HG03025 (cell line): ENCODE measurements at regions not wholly inside any gene's neighbourhood (a gene's known extent, or its start where the extent isn't known, plus 50 kb on each side); places are given as distances from the start of the nearest gene placed in this dataset.
A peak's percentile ranks its signal among the peaks of the same experiment; 100 is the strongest.
"Not testable (repeated sequence)": the region's sequence is repeated elsewhere in the genome, so short reads cannot be mapped to it uniquely, and the experiment has no call there.

Source experiments
- ATAC-seq: cut with Tn5 transposase; IDR thresholded peaks from one replicate; pipeline ENCODE4 v1.9.1; 2021; ENCODE audit warnings: mild to moderate bottlenecking, moderate library complexity; ENCODE audit not compliant: unreplicated experiment, low FRiP score

DNA sequence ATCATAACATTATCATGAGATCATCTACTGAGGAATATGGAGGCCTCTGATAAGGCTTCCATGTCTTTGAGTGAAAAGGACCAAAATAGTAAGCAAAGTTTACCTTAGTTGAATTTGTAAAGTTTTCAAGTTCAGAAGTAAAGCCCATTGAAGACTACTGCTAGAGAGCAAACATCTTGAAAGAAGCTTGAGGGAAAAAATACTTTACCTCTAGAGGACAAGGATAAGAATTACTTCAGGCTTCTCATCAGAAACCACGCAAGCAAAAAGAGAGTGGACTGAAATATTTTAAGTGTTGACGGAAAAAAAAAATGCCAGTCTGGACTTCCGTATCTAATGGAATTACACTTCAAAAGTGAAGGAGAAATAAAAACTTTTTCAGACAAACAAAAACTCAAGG lies 114.3 kb downstream of the MPP7 start:
- no peak for ATAC-seq

DNA sequence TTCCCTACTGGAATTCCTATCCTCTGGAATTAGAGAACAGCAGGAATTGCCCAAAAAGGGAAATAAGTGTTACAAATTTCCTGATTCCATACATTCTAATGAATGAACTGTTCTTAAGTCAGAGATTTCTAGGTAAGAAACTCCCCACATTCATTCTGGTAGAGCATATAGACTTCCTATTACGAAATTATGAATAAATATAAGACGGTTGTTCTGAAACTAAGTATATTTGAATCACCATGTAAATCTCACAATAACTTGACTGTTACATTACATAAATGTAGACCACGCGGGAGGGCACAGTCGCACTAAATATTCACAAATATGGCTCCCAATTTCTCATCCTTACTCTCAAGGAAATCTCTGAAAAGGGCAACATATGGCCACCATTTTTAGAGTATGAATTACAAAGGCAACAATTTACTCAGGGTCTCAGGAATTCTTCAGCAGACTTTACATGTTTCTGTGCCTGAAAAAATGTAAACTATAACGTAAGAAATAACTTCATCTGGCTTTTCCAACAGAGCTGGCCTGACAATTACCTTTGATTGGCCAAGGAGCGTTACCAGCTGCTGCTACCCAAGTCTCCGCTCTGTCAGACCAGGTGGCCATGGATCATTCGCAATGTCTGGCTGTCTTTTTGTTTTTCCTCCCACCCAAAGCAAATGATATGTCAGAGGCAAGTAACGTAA lies 115.8 kb downstream of the MPP7 start:
- no peak for ATAC-seq

DNA sequence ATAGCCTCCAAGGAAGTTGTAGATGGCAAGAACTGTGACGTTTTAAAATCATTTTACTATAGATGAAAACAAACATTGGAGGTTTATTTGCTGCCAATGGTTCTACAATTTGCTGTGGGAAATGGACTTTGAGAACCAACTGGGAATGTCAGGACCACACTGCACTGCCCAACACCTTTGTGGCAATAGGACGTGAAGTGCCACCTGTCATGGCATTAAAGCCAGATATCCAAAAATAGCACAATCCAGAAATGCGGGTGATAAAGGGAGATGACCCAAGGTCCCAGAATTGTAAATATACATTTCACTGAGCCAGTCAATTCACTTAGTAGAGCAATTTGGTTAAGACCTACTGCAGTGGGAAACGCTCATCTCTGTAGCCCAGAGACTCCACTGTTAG lies 116.4 kb downstream of the MPP7 start:
- no peak for ATAC-seq

DNA sequence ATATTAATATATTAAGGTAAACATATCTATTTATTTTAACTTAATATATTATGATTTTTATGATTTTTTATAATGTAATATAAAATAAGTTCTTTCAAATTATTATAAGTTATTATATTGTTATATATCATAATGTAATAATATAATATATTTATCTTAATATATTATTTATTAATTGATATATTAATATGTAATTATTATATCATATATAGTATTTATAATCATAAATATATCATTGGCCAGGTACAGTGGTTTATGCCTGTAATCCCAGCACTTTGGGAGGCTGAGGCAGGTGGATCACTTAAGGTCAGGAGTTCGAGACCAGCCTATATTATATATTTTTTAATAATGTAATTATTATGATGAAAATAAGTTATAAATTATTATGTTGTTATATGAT lies 118.1 kb downstream of the MPP7 start:
- ATAC-seq: no peak

DNA sequence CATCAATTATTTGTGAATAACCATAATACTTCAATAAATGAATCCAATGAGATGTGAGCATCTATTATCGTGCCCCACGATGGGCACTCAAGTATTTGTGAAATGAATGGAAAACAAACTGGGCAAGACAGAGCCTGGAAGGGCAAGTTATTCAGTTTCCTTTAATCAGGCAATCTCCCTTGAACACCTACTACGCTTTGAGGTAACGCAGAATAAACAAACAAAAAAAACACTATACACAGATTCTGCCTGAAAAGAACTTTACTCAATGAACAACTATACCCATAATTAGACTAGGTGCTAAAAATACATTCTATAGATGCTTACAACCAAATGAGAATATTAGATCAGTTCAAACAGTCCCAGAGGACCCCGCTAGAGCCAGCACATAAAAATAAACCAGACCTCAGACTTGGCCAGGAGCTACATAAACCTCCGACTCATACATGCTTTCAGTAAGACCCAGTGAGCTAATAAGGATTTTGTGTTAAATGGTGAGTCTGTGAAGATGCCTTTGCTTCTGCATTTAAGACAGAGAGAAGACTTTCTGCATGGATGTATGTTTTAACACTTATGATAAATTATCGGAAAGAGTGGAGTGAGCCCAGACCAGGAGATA lies 121.3 kb downstream of the MPP7 start:
- no peak for ATAC-seq

DNA sequence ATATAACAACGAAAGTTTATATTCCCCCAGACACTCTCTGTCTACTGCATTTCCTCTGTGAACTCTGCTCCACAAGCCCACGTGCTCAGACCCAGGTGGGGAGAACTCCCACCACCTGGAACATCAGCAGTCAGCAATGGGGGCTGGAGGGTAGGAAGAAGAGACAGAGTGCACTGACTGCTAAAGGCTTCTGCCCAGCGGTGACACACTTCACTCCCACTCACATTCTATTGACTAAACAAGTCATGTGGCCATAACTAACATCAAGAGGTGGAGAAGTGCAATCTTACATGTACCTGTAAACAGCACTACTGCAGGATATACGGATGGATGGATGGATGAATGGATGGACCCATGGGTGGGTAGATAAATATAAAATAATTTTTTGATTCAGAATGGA lies 122.2 kb downstream of the MPP7 start:
- ATAC-seq: no peak

DNA sequence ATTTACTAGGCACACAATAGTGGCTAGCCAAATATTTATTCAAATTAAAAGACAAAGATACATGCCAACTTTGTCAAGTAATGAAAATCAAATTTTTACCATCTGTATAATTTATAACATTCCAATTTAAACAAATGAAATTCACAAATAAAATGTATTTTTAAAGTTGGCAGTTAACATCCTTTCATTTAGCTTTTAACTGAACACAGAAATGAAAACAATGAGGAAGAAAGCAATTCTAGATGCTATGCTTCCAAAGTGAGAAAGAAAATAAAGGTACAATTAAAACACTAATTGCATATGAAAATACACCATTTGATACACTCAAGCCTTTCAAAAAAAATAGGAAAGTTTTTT lies 123.1 kb downstream of the MPP7 start:
- ATAC-seq: no peak

DNA sequence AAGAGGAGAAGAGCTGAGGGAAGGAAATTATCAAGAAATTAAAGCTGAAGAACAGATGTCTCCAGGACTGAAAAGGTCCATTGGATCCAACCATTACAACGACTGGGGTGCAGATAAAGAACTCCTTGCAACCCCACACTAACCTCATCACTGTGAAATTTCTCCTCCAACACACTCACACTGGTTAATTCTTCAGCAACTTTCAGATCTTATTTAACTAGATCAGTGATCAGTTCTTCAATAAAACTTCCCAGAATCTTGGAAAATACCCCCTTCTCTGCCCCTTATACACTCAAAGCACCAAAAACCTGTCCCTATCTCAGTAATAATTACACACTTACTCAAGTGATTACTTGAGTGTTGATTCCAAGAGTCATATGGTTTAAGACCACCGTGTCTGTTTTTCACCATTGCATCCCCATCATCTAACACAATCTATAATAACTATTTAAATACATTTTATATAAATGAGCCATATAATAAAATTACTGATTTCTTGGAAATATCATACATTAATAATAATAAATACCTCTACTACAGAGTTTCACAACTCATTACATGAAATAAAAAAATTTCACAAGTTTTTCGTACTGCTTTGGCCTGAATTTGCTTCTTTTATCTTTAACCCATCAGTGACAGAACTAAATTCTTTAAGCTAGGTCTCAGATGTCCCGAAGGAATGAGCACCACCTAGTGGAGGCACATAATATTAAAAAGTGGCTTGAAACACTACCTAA lies 123.7 kb downstream of the MPP7 start:
- no peak for ATAC-seq

DNA sequence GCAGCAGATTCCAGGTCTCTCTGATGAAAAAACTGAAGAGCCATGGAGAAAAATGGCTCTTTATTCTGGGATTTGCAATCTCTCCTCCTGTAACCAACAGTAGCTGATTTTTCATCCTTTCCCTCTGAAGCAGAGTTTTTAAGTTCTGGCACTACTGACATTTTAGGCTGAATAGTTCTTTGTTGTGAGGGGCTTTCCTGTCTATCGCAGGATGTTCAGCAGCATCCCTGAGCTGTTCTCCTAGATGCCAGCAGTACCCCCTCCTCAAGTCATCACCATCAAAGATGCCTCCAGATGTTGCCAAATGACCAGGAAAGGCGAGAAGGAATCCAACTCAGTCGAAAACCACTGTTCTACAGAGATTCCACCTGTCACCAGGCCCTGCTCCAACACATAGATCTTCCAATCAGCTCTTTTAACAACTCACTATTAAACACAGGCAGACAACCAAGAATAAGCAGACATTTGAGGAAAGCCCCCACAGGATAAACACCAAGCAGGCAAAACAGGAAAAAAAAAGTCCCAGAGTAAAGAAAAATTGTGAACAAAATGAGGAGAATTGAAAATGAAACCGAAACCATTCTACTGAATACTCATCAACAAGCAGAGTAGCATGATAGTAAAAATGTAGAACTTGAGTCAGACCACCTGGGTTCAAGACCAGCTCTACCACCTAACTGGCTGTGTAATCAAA lies 124.8 kb downstream of the MPP7 start:
- ATAC-seq: no peak

DNA sequence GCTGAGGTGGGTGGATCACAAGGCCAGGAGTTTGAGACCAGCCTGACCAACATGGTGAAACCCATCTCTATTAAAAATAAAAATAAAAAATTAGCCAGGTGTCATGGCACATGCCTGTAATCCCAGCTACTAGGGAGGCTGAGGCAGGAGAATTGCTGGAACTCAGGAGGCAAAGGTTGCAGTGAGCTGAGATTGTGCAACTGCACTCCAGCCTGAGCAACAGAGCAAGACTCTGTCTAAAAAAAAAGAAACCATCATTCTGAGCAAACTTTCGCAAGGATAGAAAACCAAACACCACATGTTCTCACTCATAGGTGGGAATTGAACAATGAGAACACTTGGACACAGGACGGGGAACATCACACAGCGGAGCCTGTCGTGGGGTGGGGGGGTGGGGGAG lies 126.4 kb downstream of the MPP7 start:
- not testable (repeated sequence) for ATAC-seq

DNA sequence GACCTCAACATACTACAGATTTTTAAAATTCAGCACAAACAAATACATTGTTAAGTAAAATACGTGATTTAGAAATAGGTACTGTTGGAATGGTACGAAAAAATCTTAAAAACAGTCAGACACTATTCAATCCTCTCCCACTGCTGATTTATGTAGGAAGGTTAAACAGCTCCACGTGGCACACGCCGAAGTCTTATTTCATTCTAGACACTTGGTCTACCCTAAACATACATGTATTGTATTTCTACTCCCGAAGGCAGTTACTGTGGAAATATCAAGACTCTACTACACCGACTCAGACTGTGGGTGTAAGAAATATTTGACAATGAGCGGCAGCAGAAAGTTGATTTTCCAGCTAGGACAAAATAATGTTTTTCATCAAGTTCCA lies 130.6 kb downstream of the MPP7 start:
- ATAC-seq: no peak

DNA sequence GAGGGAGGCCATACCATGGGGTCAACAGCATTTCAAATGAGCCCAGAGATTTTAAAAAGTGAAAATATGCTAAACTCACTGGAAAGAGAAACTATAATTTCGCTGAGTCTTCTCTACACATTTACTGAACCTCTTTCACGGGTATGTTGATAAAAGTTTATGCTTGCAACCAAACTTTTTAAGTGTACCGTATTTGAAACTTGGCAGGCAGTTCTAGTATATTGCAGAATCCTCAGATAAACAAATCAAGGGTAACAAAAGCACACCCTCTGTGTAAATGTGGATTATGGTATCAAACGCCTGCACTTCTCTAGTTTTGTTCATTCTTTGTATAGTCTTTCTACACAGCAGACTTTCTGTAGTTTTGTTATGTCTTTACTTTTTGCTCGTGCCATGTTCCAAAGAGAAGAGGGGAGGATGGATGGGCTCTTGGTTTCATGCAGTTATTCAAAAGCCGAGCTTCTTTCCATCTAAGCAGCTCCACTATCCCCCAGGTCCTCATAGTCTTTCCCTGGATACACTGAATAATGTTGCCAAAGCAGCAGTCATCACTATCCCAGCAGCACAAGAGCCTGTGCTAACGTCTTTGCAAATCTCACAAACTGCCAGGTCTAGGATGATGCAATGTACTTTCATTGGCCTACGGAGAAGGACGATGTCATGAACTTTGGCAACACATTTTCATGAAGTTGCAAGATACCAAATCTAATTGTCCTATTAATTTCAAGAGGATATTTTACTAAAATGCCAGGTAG lies 131.2 kb downstream of the MPP7 start:
- ATAC-seq: no peak

DNA sequence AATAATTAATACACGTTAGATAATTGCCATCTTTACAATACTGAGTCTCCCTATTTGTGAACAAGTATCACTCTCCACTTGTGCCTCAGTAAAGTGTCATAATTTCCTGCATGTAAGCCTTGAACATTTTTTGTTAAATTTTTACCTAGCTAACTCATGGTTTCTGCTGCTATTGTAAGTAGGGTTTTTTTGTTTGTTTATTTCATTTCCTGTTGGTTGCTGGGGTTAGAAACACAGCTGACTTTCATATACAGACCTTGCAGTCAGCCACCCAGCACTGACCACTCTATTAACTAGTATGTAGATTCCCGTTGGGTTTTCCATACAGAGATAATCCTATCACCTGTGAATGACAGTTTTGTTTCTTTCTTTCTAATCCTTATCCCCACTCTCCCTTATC lies 133.3 kb downstream of the MPP7 start:
- peak; percentile 71 for ATAC-seq

DNA sequence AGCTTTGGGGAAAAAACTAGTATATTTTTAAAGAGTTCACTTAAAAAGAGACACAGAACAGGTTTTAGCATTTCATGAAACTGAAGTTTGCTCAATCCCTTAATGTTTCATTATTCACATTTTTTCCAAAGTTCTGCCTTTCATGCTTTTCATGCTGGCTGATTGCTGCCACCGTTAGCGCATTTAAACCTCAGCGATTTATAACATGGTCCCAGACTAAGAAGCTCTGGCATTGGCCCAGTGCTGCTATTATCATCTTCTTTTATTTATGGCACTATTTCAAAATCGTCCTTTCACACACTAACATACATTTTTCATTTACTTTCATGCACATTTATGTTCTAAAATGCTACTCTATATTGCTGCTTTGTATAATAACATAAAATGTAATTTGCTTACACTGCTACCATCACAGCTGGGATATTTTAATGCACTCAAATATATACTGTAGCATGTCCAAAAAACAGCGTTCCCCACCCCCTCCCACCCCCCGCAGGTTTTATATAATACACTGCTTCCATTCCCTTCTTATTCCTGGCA lies 141.9 kb downstream of the MPP7 start:
- ATAC-seq: no peak

DNA sequence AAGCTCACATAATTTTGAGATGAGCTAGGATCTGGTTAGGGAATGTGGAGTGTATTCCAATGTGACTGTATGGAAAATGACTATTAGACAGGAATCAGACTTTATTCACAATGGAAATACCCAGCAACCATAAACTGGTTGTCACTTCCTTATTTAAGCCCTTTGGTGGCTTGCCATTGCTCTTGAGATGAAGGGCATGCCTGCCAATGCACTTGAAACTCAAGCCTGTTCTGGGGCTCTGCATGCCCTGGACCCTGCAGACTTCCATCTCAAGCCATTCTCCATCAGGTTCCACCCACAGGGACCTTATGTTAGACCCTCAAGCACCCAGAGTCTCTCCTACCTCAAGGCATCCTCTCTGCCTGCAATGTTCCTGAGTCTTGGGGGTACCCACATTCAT lies 145.5 kb downstream of the MPP7 start:
- ATAC-seq: no peak

DNA sequence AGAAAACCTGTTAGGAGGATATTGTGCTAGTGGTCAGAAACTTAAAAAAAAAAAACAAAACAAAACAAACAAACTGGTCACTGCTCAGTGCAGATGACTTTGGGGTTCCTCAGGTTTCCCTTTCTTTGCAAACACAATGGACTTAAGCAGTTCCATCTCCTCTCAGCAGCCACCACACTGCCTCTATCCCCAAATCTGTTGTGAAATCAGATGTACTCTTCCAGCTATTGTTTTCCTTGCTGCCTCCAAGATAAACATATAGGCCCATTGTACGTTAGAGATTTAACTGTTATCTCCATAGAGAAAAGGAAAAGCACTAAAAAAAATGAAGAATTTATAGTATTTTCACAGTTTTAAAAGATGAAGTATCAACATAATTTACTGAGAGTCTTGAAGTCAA lies 147.1 kb downstream of the MPP7 start:
- ATAC-seq: no peak

DNA sequence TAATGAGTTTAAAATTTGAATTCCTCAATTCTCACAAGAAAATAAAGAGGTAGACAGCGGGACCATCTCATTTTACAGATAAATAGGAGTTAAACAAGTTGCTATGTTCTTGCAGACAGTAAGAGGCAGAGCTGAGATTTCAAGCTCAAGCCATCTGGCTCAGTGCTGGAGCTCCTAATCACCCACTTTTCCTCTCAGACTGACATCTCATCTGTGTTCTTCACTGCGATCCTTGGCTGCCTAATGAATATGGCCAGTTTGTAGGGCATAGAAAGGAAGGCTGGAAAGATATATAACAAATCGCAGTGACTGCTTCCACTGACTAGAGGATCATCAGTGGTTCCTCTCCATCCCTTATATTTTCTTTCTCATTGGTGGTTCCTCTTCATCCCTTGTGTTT lies 151.2 kb downstream of the MPP7 start:
- no peak for ATAC-seq

DNA sequence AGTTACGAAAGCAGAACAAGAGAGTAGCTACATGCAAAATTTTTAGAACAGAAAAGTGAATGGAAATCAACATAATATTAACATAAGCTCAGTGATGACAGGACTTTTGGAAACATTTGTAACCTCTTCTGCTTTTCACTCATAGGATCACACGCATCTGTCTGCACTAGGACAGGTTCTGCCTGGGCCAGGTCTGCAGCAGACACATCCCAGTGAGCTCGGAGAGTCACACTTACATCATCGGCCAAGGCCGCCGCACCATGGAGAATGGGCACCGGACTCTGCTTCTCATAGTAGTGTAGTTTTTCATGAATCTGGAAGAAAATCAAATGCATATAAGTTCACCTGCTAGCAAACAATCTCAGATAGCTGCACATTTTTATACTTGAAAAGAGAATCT lies 150.9 kb upstream of the ODAD2 start:
- no peak for ATAC-seq

DNA sequence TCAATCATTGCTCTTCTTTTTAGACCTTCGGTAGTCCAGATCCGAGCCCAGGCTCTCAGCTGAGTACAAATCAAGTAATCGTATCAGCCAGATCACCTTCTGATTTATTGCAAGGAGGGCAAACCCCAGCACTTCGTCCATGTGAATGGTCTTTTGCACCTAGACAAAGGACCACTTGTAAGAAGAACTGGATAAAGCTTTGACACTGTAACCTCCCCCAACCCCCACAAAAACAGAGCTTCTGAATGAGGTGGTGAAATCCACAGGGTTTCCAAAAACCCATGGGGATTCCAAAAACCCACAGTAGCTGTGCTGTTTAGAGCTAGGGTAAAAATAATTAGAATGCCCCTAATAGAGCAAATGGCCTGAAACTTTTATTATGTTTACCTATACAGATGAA lies 148.8 kb upstream of the ODAD2 start:
- ATAC-seq: no peak

DNA sequence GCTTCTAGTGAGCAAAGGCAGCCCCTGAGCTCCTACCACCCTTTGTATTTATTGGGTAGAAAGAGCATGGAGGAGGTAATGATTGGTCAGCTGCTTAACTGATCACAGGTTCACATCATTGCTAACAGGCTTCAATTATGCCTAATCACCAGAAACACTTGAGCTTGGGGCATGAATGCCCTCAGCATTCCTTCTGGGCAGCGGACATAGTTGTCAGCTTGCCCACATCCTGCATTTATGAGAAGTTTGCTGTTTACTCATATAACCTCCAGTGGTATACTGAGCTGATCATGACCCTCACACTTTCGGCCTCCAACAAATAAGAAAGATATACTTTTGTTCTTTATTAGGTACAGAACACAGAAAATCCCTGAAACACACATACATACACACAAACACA lies 140.3 kb upstream of the ODAD2 start:
- ATAC-seq: no peak
